GM23338 (cell line): ENCODE measurements at regions not wholly inside any gene's neighbourhood (a gene's known extent, or its start where the extent isn't known, plus 50 kb on each side); places are given as distances from the start of the nearest gene placed in this dataset.

Experiments used
- CREB1 ChIP-seq: fragments of 250-450 bp; sonication (Bioruptor Pico); IDR thresholded peaks from 2 replicates; pipeline ENCODE4 v1.5.0; 2020; ENCODE audit warnings: low read depth, mild to moderate bottlenecking, moderate library complexity
- CTCF ChIP-seq, 2 experiments: fragments of 200-600 bp in 1 of 2; sonication (generic) in 1 of 2; conservative IDR thresholded peaks; 2 replicates each; pipeline versions ENCODE4 v1.5.1 to v1.6.1; 2016 to 2017; ENCODE audit warnings: antibody characterized with exemption in 2 of 2, low read depth in 2 of 2, mild to moderate bottlenecking in 2 of 2, moderate library complexity in 1 of 2
- EZH2 ChIP-seq: fragments of 200-600 bp; sonication (generic); IDR thresholded peaks from one replicate; pipeline ENCODE4 v1.8.0; 2017; ENCODE audit warnings: antibody characterized with exemption, mild to moderate bottlenecking, low read depth; ENCODE audit not compliant: unreplicated experiment
- EZH2phosphoT487 ChIP-seq: fragments of 200-600 bp; sonication (generic); IDR thresholded peaks from one replicate; pipeline ENCODE4 v1.8.1; 2018; ENCODE audit warnings: antibody characterized with exemption; ENCODE audit not compliant: unreplicated experiment
- JUNB ChIP-seq: IDR thresholded peaks from one replicate; pipeline ENCODE4 v1.6.1; 2016; ENCODE audit warnings: antibody characterized with exemption; ENCODE audit not compliant: unreplicated experiment
- NANOG ChIP-seq: IDR thresholded peaks from 2 replicates; pipeline ENCODE4 v1.6.1; 2016; ENCODE audit warnings: antibody characterized with exemption, borderline replicate concordance
- POLR2AphosphoS5 ChIP-seq: IDR thresholded peaks from 2 replicates; pipeline ENCODE4 v1.6.1; 2016; ENCODE audit warnings: antibody characterized with exemption, low read depth
- REST ChIP-seq: IDR thresholded peaks from one replicate; pipeline ENCODE4 v1.6.1; 2018; ENCODE audit warnings: antibody characterized with exemption; ENCODE audit not compliant: unreplicated experiment
- STAT1 ChIP-seq: IDR thresholded peaks from one replicate; pipeline ENCODE4 v1.6.1; 2016; ENCODE audit warnings: antibody characterized with exemption; ENCODE audit not compliant: unreplicated experiment
- ZNF114 ChIP-seq: fragments of 250-450 bp; sonication (Bioruptor Pico); IDR thresholded peaks from 2 replicates; pipeline ENCODE4 v1.5.0; 2020; ENCODE audit warnings: mild to moderate bottlenecking, moderate library complexity
- ZNF331 ChIP-seq: fragments of 250-450 bp; sonication (Bioruptor Pico); IDR thresholded peaks from 2 replicates; pipeline ENCODE4 v1.5.0; 2020; ENCODE audit warnings: low read depth, mild to moderate bottlenecking, moderate library complexity
- TF ChIP-seq, protein P1 (sequence below): IDR thresholded peaks from 2 replicates; pipeline ENCODE4 v1.6.1; 2016; ENCODE audit warnings: antibody characterized with exemption

DNA sequence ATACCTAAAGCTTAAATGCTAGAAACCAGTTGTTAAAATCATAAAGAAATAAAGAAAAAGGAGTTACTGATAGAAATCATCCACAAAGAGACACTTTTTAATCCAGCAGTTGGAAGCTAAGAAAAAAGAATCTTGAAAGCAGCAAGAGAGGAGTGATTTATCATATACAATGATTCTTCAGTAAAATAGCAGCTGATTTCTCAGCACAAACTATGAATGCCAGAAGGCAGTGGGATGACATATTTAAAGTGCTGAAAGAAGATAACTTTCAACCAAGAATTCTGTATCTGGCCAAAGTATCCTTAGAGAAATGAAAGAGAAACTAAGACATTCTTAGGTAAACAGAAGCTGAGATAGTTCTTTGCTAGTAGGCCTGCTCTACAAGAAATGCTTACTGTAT, 366.0 kb downstream of the HTR1A start:
- no peak for TF ChIP-seq CTCF (conservative IDR thresholded peaks at IDR 0.05; ENCODE audit: low read depth in 2 of 2)
- TF ChIP-seq EZH2: no peak
- no peak for TF ChIP-seq REST
- no peak for TF ChIP-seq POLR2AphosphoS5
- TF ChIP-seq, protein P1, sequence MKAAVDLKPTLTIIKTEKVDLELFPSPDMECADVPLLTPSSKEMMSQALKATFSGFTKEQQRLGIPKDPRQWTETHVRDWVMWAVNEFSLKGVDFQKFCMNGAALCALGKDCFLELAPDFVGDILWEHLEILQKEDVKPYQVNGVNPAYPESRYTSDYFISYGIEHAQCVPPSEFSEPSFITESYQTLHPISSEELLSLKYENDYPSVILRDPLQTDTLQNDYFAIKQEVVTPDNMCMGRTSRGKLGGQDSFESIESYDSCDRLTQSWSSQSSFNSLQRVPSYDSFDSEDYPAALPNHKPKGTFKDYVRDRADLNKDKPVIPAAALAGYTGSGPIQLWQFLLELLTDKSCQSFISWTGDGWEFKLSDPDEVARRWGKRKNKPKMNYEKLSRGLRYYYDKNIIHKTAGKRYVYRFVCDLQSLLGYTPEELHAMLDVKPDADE: no peak
- TF ChIP-seq CREB1 (CRISPR knock-in tag): no peak
- TF ChIP-seq STAT1: no peak
- no peak for TF ChIP-seq EZH2phosphoT487
- no peak for TF ChIP-seq ZNF331 (CRISPR knock-in tag)
- TF ChIP-seq JUNB: no peak
- no peak for TF ChIP-seq ZNF114
- TF ChIP-seq NANOG: no peak
